ENCODE measurements at regions not wholly inside any gene's neighbourhood (a gene's known extent, or its start where the extent isn't known, plus 50 kb on each side); places are given as distances from the start of the nearest gene placed in this dataset.

DNA sequence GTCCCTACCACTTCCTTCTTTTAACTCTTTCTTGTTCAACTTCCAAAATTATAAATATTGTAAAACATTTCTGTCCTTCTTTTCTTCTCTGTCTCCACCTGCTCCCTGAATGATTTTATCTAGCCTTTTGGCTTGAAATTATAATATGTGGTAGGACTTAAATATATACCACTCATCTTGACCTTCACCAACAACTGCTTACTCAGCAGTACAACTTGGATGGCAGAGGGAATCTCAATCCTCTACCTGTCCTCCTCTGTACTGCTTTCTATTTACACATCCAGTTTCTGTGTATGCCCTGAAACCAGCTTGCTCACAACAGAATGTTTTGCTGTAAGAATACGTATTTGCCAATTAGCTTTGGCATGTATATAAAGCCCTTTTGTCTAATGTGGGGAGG lies 1392.5 kb downstream of the EPHA7 start:
- TF ChIP-seq, protein P1, sequence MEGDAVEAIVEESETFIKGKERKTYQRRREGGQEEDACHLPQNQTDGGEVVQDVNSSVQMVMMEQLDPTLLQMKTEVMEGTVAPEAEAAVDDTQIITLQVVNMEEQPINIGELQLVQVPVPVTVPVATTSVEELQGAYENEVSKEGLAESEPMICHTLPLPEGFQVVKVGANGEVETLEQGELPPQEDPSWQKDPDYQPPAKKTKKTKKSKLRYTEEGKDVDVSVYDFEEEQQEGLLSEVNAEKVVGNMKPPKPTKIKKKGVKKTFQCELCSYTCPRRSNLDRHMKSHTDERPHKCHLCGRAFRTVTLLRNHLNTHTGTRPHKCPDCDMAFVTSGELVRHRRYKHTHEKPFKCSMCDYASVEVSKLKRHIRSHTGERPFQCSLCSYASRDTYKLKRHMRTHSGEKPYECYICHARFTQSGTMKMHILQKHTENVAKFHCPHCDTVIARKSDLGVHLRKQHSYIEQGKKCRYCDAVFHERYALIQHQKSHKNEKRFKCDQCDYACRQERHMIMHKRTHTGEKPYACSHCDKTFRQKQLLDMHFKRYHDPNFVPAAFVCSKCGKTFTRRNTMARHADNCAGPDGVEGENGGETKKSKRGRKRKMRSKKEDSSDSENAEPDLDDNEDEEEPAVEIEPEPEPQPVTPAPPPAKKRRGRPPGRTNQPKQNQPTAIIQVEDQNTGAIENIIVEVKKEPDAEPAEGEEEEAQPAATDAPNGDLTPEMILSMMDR (IDR thresholded peaks at IDR 0.05; ENCODE audit: poor library complexity, severe bottlenecking): no peak
- no peak for TF ChIP-seq TAF1 (IDR thresholded peaks at IDR 0.05; ENCODE audit: low read depth)
- TF ChIP-seq POLR2AphosphoS5 (IDR thresholded peaks at IDR 0.05): no peak
- TF ChIP-seq EP300 (conservative IDR thresholded peaks at IDR 0.05; ENCODE audit: poor library complexity, severe bottlenecking): no peak
- no peak for TF ChIP-seq MXI1 (conservative IDR thresholded peaks at IDR 0.05; ENCODE audit: poor library complexity, severe bottlenecking)
